ENCODE measurements at regions not wholly inside any gene's neighbourhood (a gene's known extent, or its start where the extent isn't known, plus 50 kb on each side); places are given as distances from the start of the nearest gene placed in this dataset.

- no peak for DNase-seq (ENCODE audit: low read depth in 3 of 3, low spot score in 1 of 3)
These were observed 57.0 kb upstream of the LMX1B start for GRCh38 chr9:126556560-126557250.

GRCh38 chr9:126558051-126558665 is 55.6 kb upstream of the LMX1B start:
- DNase-seq (ENCODE audit: low read depth in 3 of 3, low spot score in 1 of 3): peak; percentile 32 to 54 (median 33)

- no peak for DNase-seq (ENCODE audit: low read depth in 3 of 3, low spot score in 1 of 3)
These were observed 54.4 kb upstream of the LMX1B start for GRCh38 chr9:126559296-126559695.

- no peak for DNase-seq (ENCODE audit: low read depth in 3 of 3, low spot score in 1 of 3)
These were observed 52.1 kb upstream of the LMX1B start for GRCh38 chr9:126561582-126561981.

GRCh38 chr9:126563556-126563955 is 50.2 kb upstream of the LMX1B start:
- DNase-seq (ENCODE audit: low read depth in 3 of 3, low spot score in 1 of 3): no peak

Data from stimulated activated CD4-positive, alpha-beta T cell treated with anti-CD3 and anti-CD28 coated beads, TNF-alpha, amount 100 ng/mL, for 1 hour (primary cell).